T-helper 1 cell treated with Interleukin-12 subunit alpha and Interleukin-12 subunit beta and Interleukin-4 antibody, amounts not matched to agents 30 μg/mL and 1 μg/mL, for 36 hours (primary cell): ENCODE measurements at regions not wholly inside any gene's neighbourhood (a gene's known extent, or its start where the extent isn't known, plus 50 kb on each side); places are given as distances from the start of the nearest gene placed in this dataset.
"Not testable (repeated sequence)": the region's sequence is repeated elsewhere in the genome, so short reads cannot be mapped to it uniquely, and the experiment has no call there.

Source experiments
- H3K27ac Mint-ChIP-seq: one replicate; pipeline ENCODE4 v1.8.0; 2021; ENCODE audit warnings: mild to moderate bottlenecking, mixed read lengths
- H3K27me3 Mint-ChIP-seq: one replicate; pipeline ENCODE4 v1.8.0; 2021; ENCODE audit warnings: low read depth, mixed read lengths
- H3K36me3 Mint-ChIP-seq: one replicate; pipeline ENCODE4 v1.8.0; 2021; ENCODE audit warnings: low read depth, mixed read lengths
- H3K4me1 Mint-ChIP-seq: one replicate; pipeline ENCODE4 v1.8.0; 2021; ENCODE audit warnings: low read depth, mixed read lengths
- H3K4me3 Mint-ChIP-seq: one replicate; pipeline ENCODE4 v1.8.0; 2021; ENCODE audit warnings: mild to moderate bottlenecking, moderate library complexity, mixed read lengths
- H3K9me3 Mint-ChIP-seq: one replicate; pipeline ENCODE4 v1.8.0; 2021; ENCODE audit warnings: mixed read lengths

- H3K27ac Mint-ChIP-seq, result no peak overlapping the region
- no peaks in the 10 kb centered on the region for H3K27me3 Mint-ChIP-seq
- no peaks in the 10 kb centered on the region for H3K4me1 Mint-ChIP-seq
- H3K36me3 Mint-ChIP-seq, result no peaks in the 10 kb centered on the region
- no peak overlapping the region for H3K4me3 Mint-ChIP-seq
- peaks cover 37% of the 10 kb centered on the region for H3K9me3 Mint-ChIP-seq
Observed at GRCh38 chr2:78778756-78779510, 246.6 kb upstream of the REG3G start.

GRCh38 chr2:78779761-78780160 lies 245.7 kb upstream of the REG3G start:
- Mint-ChIP-seq H3K36me3 (no peaks in the 10 kb centered on the region), H3K27me3 (no peaks in the 10 kb centered on the region), H3K4me1 (no peaks in the 10 kb centered on the region), H3K9me3 (peaks cover 37% of the 10 kb centered on the region), H3K4me3 (no peak overlapping the region), H3K27ac (no peak overlapping the region)

- Mint-ChIP-seq H3K9me3 (peaks cover 33% of the 10 kb centered on the region), H3K27ac (no peak overlapping the region), H3K4me1 (no peaks in the 10 kb centered on the region), H3K4me3 (no peak overlapping the region), H3K27me3 (no peaks in the 10 kb centered on the region), H3K36me3 (no peaks in the 10 kb centered on the region)
Observed at GRCh38 chr2:78780256-78780655, 245.2 kb upstream of the REG3G start.

- H3K27ac Mint-ChIP-seq, result no peak overlapping the region
- no peaks in the 10 kb centered on the region for H3K27me3 Mint-ChIP-seq
- no peaks in the 10 kb centered on the region for H3K4me1 Mint-ChIP-seq
- H3K36me3 Mint-ChIP-seq, result no peaks in the 10 kb centered on the region
- H3K4me3 Mint-ChIP-seq, result no peak overlapping the region
- peaks cover 29% of the 10 kb centered on the region for H3K9me3 Mint-ChIP-seq
Observed at GRCh38 chr2:78780864-78781583, 244.5 kb upstream of the REG3G start.

GRCh38 chr2:78782196-78782595 lies 243.3 kb upstream of the REG3G start:
- no peaks in the 10 kb centered on the region for H3K36me3 Mint-ChIP-seq
- peaks cover 33% of the 10 kb centered on the region for H3K9me3 Mint-ChIP-seq
- no peak overlapping the region for H3K4me3 Mint-ChIP-seq
- no peak overlapping the region for H3K27ac Mint-ChIP-seq
- no peaks in the 10 kb centered on the region for H3K4me1 Mint-ChIP-seq
- H3K27me3 Mint-ChIP-seq, result no peaks in the 10 kb centered on the region

- Mint-ChIP-seq H3K27ac (no peak overlapping the region), H3K4me1 (no peaks in the 10 kb centered on the region), H3K27me3 (no peaks in the 10 kb centered on the region), H3K36me3 (no peaks in the 10 kb centered on the region), H3K9me3 (peaks cover 7% of the 10 kb centered on the region), H3K4me3 (no peak overlapping the region)
Observed at GRCh38 chr2:78811955-78812610, 213.4 kb upstream of the REG3G start.

- Mint-ChIP-seq H3K36me3 (no peaks in the 10 kb centered on the region), H3K9me3 (peaks cover 7% of the 10 kb centered on the region), H3K4me3 (no peak overlapping the region), H3K4me1 (no peaks in the 10 kb centered on the region), H3K27me3 (no peaks in the 10 kb centered on the region), H3K27ac (no peak overlapping the region)
Observed at GRCh38 chr2:78814331-78814986, 211.0 kb upstream of the REG3G start.

- Mint-ChIP-seq H3K9me3 (peaks cover 11% of the 10 kb centered on the region), H3K4me3 (no peak overlapping the region), H3K36me3 (no peaks in the 10 kb centered on the region), H3K4me1 (no peaks in the 10 kb centered on the region), H3K27me3 (no peaks in the 10 kb centered on the region), H3K27ac (no peak overlapping the region)
Observed at GRCh38 chr2:78817430-78817829, 208.1 kb upstream of the REG3G start.

GRCh38 chr2:78832481-78832880 lies 193.0 kb upstream of the REG3G start:
- H3K4me3 Mint-ChIP-seq, result no peak overlapping the region
- H3K9me3 Mint-ChIP-seq, result peaks cover 6% of the 10 kb centered on the region

GRCh38 chr2:78839259-78839658 lies 186.2 kb upstream of the REG3G start:
- no peak overlapping the region for H3K27ac Mint-ChIP-seq
- no peak overlapping the region for H3K4me3 Mint-ChIP-seq
- peaks cover 7% of the 10 kb centered on the region for H3K9me3 Mint-ChIP-seq
- H3K27me3 Mint-ChIP-seq, result no peaks in the 10 kb centered on the region
- no peaks in the 10 kb centered on the region for H3K36me3 Mint-ChIP-seq
- H3K4me1 Mint-ChIP-seq, result no peaks in the 10 kb centered on the region

More at GRCh38 chr2:78832481-78832880, 193.0 kb upstream of the REG3G start:
- Mint-ChIP-seq H3K4me1 (no peaks in the 10 kb centered on the region), H3K27me3 (no peaks in the 10 kb centered on the region), H3K36me3 (no peaks in the 10 kb centered on the region), H3K27ac (no peak overlapping the region)

GRCh38 chr2:78840311-78840710 lies 185.2 kb upstream of the REG3G start:
- not testable (repeated sequence) for H3K4me3 Mint-ChIP-seq, H3K4me1 Mint-ChIP-seq, H3K36me3 Mint-ChIP-seq, H3K27me3 Mint-ChIP-seq, H3K9me3 Mint-ChIP-seq, H3K27ac Mint-ChIP-seq

- H3K36me3 Mint-ChIP-seq, result no peaks in the 10 kb centered on the region
- no peak overlapping the region for H3K4me3 Mint-ChIP-seq
- no peaks in the 10 kb centered on the region for H3K27me3 Mint-ChIP-seq
- no peaks in the 10 kb centered on the region for H3K4me1 Mint-ChIP-seq
- H3K27ac Mint-ChIP-seq, result no peak overlapping the region
- H3K9me3 Mint-ChIP-seq, result peaks cover 17% of the 10 kb centered on the region
Observed at GRCh38 chr2:78845664-78846185, 179.8 kb upstream of the REG3G start.

- no peak overlapping the region for H3K27ac Mint-ChIP-seq
- no peaks in the 10 kb centered on the region for H3K4me1 Mint-ChIP-seq
- peaks cover 3% of the 10 kb centered on the region for H3K9me3 Mint-ChIP-seq
- no peaks in the 10 kb centered on the region for H3K27me3 Mint-ChIP-seq
- H3K4me3 Mint-ChIP-seq, result no peak overlapping the region
- no peaks in the 10 kb centered on the region for H3K36me3 Mint-ChIP-seq
Observed at GRCh38 chr2:78861546-78861945, 164.0 kb upstream of the REG3G start.

GRCh38 chr2:78864205-78864604 lies 161.3 kb upstream of the REG3G start:
- no peaks in the 10 kb centered on the region for H3K36me3 Mint-ChIP-seq

More at GRCh38 chr2:78864205-78864604, 161.3 kb upstream of the REG3G start:
- no peak overlapping the region for H3K27ac Mint-ChIP-seq
- no peak overlapping the region for H3K4me3 Mint-ChIP-seq
- H3K27me3 Mint-ChIP-seq, result no peaks in the 10 kb centered on the region
- H3K4me1 Mint-ChIP-seq, result no peaks in the 10 kb centered on the region
- peaks cover 3% of the 10 kb centered on the region for H3K9me3 Mint-ChIP-seq
